ENCODE measurements at regions not wholly inside any gene's neighbourhood (a gene's known extent, or its start where the extent isn't known, plus 50 kb on each side); places are given as distances from the start of the nearest gene placed in this dataset.

- TF ChIP-seq TAF1 (IDR thresholded peaks at IDR 0.05; ENCODE audit: low read depth, low read length) (no peak), POLR2A (IDR thresholded peaks at IDR 0.05; ENCODE audit: low read depth, low read length) (no peak), SPI1 (IDR thresholded peaks at IDR 0.05; ENCODE audit: low read depth, low read length) (no peak), POU2F2 (IDR thresholded peaks at IDR 0.05; ENCODE audit: low read depth, low read length) (no peak)
Observed at GRCh38 chr7:156378806-156379205, 261.8 kb upstream of the RNF32 start.
